Keratinocyte (primary cell): ENCODE measurements at regions not wholly inside any gene's neighbourhood (a gene's known extent, or its start where the extent isn't known, plus 50 kb on each side); places are given as distances from the start of the nearest gene placed in this dataset.

Experiments
- DNase-seq: peaks from one replicate; pipeline ENCODE4 v3.0.0-alpha.2; 2011; ENCODE audit warnings: low read depth, missing footprints, low spot score
- FAIRE-seq: peaks from 2 replicates; lab custom pipeline; 2011; peaks lifted over from hg19 to GRCh38; lab: Jason Lieb, UNC
- H2AFZ ChIP-seq: 2 replicates; pipeline ENCODE4 v1.6.0; 2012; ENCODE audit warnings: low read length, control low read depth, inconsistent platforms; ENCODE audit not compliant: control insufficient read depth
- H3K27ac ChIP-seq: 2 replicates; pipeline ENCODE4 v1.5.1; 2011; ENCODE audit warnings: low read length; ENCODE audit not compliant: control insufficient read depth, insufficient read depth
- H3K27me3 ChIP-seq: 3 replicates; pipeline ENCODE4 v1.6.0; 2011; ENCODE audit warnings: low read length; ENCODE audit not compliant: control insufficient read depth, insufficient read depth; ENCODE audit errors: extremely low read depth
- H3K36me3 ChIP-seq, 2 experiments: 2 replicates in 1 of 2; 3 replicates in 1 of 2; pipeline ENCODE4 v1.5.1; 2011; ENCODE audit warnings: low read length in 2 of 2, mild to moderate bottlenecking in 1 of 2; ENCODE audit not compliant: control insufficient read depth in 2 of 2, insufficient read depth in 2 of 2; ENCODE audit errors: extremely low read depth in 1 of 2
- H3K4me1 ChIP-seq: 3 replicates; pipeline ENCODE4 v1.5.1; 2011; ENCODE audit warnings: low read length; ENCODE audit not compliant: control insufficient read depth, insufficient read depth; ENCODE audit errors: extremely low read depth
- H3K4me2 ChIP-seq: 3 replicates; pipeline ENCODE4 v1.6.0; 2011; ENCODE audit warnings: low read depth, low read length; ENCODE audit not compliant: control insufficient read depth, insufficient read depth; ENCODE audit errors: extremely low read depth
- H3K4me3 ChIP-seq, 3 experiments: fragments of 200-600 bp in 1 of 3; sonication (generic) in 1 of 3; 2 replicates in 2 of 3; 3 replicates in 1 of 3; pipeline ENCODE4 v1.5.1; 2011 to 2016; ENCODE audit warnings: low read length in 3 of 3, mild to moderate bottlenecking in 3 of 3, control low read depth in 2 of 3, inconsistent platforms in 1 of 3, low read depth in 1 of 3, mixed read lengths in 1 of 3, mixed run types in 1 of 3, moderate library complexity in 1 of 3; ENCODE audit not compliant: control insufficient read depth in 2 of 3, insufficient read depth in 2 of 3; ENCODE audit errors: extremely low read depth in 1 of 3
- H3K79me2 ChIP-seq: 2 replicates; pipeline ENCODE4 v1.6.0; 2012; ENCODE audit warnings: low read length; ENCODE audit not compliant: control insufficient read depth, insufficient read depth
- H3K9ac ChIP-seq: 3 replicates; pipeline ENCODE4 v1.6.0; 2011; ENCODE audit warnings: low read length; ENCODE audit not compliant: control insufficient read depth, insufficient read depth; ENCODE audit errors: extremely low read depth
- H3K9me1 ChIP-seq: 3 replicates; pipeline ENCODE4 v1.6.0; 2011; ENCODE audit warnings: low read length; ENCODE audit not compliant: control insufficient read depth, insufficient read depth; ENCODE audit errors: extremely low read depth
- H3K9me3 ChIP-seq: 2 replicates; pipeline ENCODE4 v1.5.1; 2012; ENCODE audit warnings: low read depth, low read length; ENCODE audit not compliant: control insufficient read depth
- H4K20me1 ChIP-seq: 3 replicates; pipeline ENCODE4 v1.6.0; 2011; ENCODE audit warnings: low read length; ENCODE audit not compliant: control insufficient read depth, insufficient read depth; ENCODE audit errors: extremely low read depth
- EZH2 ChIP-seq: IDR thresholded peaks from one replicate; pipeline ENCODE4 v1.6.1; 2012; ENCODE audit warnings: inconsistent platforms, mild to moderate bottlenecking, low read length, moderate library complexity
- dilution Hi-C: fragments of 300-500 bp; cut with MboI; formaldehyde crosslinking; loops from one replicate; pipeline ENCODE4 v1.7.0; 2020; ENCODE audit warnings: low sequenced_read_pairs; ENCODE audit not compliant: extremely low pct_ligation_motif_present
- TF ChIP-seq, protein P1 (sequence below), 3 experiments: IDR thresholded peaks in 1 of 3; conservative IDR thresholded peaks in 1 of 3; optimal IDR thresholded peaks in 1 of 3; 2 replicates in 2 of 3; 3 replicates in 1 of 3; pipeline versions ENCODE3 to v1.5.1; 2011; ENCODE audit warnings: low read length in 3 of 3, mild to moderate bottlenecking in 3 of 3, moderate library complexity in 2 of 3, control low read depth in 1 of 3, inconsistent platforms in 1 of 3; ENCODE audit not compliant: insufficient read depth in 2 of 3; ENCODE audit errors: extremely low read depth in 1 of 3

DNA sequence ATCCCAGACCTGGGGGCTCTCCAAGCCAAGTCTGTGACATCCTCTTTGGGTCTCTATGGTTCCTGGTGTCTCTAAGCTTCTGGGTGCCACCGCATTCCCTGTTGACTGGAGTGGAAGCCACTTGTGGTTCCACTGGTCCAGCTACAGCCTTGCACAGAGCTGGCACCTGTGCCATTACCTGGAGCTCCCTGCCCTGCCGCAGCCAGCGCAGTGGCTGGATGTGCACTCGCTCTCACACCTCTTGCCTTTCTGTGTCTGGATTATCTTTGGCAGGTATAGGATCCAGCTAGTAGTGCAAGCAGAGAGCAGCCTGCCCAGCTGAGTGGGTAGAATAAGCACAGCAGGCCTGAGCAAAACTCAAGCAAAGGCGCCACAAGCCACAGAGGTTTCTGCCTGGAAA lies 1635.5 kb downstream of the OTOL1 start:
- DNase-seq: no peak

DNA sequence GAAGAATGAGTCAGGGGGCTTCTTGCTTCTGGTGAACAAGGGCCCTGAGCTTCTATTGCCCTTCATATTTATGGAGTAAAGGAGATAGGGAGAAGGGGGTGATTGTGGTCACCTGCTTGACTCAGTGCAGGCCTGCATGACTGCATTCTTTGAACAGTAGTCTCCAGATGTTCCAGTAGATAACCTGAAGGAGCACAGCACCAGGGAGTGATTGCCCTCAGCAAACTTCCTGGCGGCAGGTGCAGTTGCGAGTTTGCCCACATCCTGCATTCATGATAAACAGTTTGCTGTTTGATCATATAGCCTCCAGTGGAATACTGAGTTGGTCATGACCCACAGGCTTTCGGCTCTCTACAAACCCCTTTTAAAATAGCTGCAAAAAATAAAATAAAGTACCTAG lies 1632.7 kb downstream of the OTOL1 start:
- TF ChIP-seq, protein P1, sequence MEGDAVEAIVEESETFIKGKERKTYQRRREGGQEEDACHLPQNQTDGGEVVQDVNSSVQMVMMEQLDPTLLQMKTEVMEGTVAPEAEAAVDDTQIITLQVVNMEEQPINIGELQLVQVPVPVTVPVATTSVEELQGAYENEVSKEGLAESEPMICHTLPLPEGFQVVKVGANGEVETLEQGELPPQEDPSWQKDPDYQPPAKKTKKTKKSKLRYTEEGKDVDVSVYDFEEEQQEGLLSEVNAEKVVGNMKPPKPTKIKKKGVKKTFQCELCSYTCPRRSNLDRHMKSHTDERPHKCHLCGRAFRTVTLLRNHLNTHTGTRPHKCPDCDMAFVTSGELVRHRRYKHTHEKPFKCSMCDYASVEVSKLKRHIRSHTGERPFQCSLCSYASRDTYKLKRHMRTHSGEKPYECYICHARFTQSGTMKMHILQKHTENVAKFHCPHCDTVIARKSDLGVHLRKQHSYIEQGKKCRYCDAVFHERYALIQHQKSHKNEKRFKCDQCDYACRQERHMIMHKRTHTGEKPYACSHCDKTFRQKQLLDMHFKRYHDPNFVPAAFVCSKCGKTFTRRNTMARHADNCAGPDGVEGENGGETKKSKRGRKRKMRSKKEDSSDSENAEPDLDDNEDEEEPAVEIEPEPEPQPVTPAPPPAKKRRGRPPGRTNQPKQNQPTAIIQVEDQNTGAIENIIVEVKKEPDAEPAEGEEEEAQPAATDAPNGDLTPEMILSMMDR (optimal IDR thresholded peaks at IDR 0.05 in 1 of 3, IDR thresholded peaks at IDR 0.05 in 1 of 3, conservative IDR thresholded peaks at IDR 0.05 in 1 of 3; ENCODE audit: extremely low read depth in 1 of 3, insufficient read depth in 2 of 3, low read length in 3 of 3): no peak
- no peak for TF ChIP-seq EZH2
- H3K9ac ChIP-seq: no peak overlapping the region
- no peaks in the 10 kb centered on the region for H4K20me1 ChIP-seq
- dilution Hi-C loops: no loop called here
- no peaks in the 10 kb centered on the region for H3K27me3 ChIP-seq
- FAIRE-seq (no peak), DNase-seq (no peak)
- no peak overlapping the region for H2AFZ ChIP-seq
- no peaks in the 10 kb centered on the region for H3K9me3 ChIP-seq
- no peak overlapping the region for H3K4me2 ChIP-seq
- no peaks in the 10 kb centered on the region for H3K36me3 ChIP-seq
- H3K4me1 ChIP-seq: no peaks in the 10 kb centered on the region
- H3K9me1 ChIP-seq: no peaks in the 10 kb centered on the region
- no peaks in the 10 kb centered on the region for H3K79me2 ChIP-seq
- no peak overlapping the region for H3K27ac ChIP-seq
- no peak overlapping the region for H3K4me3 ChIP-seq

More for the DNA sequence above, 1635.5 kb downstream of the OTOL1 start:
- H4K20me1 ChIP-seq: no peaks in the 10 kb centered on the region
- dilution Hi-C loops: no loop called here
- H3K9ac ChIP-seq: no peak overlapping the region
- no peak overlapping the region for H3K27ac ChIP-seq
- no peak overlapping the region for H3K4me3 ChIP-seq
- H3K4me1 ChIP-seq: no peaks in the 10 kb centered on the region
- H3K9me3 ChIP-seq: no peaks in the 10 kb centered on the region
- no peak for TF ChIP-seq EZH2
- TF ChIP-seq, protein P1 (optimal IDR thresholded peaks at IDR 0.05 in 1 of 3, IDR thresholded peaks at IDR 0.05 in 1 of 3, conservative IDR thresholded peaks at IDR 0.05 in 1 of 3; ENCODE audit: extremely low read depth in 1 of 3, insufficient read depth in 2 of 3, low read length in 3 of 3): no peak
- H3K4me2 ChIP-seq: no peak overlapping the region
- no peak overlapping the region for H2AFZ ChIP-seq
- no peaks in the 10 kb centered on the region for H3K36me3 ChIP-seq
- H3K79me2 ChIP-seq: no peaks in the 10 kb centered on the region
- H3K27me3 ChIP-seq: no peaks in the 10 kb centered on the region
- no peak for FAIRE-seq
- H3K9me1 ChIP-seq: no peaks in the 10 kb centered on the region
